CD14-positive monocyte (primary cell): ENCODE measurements at regions not wholly inside any gene's neighbourhood (a gene's known extent, or its start where the extent isn't known, plus 50 kb on each side); places are given as distances from the start of the nearest gene placed in this dataset.

ENCODE experiments used
- DNase-seq, 3 donors: peaks; one replicate each; pipeline ENCODE4 v3.0.0-alpha.2; 2011 to 2022
- H2AFZ ChIP-seq: 2 replicates; pipeline ENCODE4 v1.6.0; 2012; ENCODE audit warnings: mild to moderate bottlenecking, low read depth, low read length, inconsistent platforms; ENCODE audit not compliant: insufficient read depth, poor library complexity, severe bottlenecking
- H3K27ac ChIP-seq, 2 donors: 1 replicate in 1 of 2; 2 replicates in 1 of 2; pipeline ENCODE4 v1.5.1; 2012 to 2013; ENCODE audit warnings: low read length in 2 of 2, control low read depth in 1 of 2, inconsistent platforms in 1 of 2, low read depth in 1 of 2, mild to moderate bottlenecking in 1 of 2
- H3K27me3 ChIP-seq, 2 donors: one replicate each; pipeline versions ENCODE4 v1.6.0 to v1.6.1; 2011 to 2013; ENCODE audit warnings: low read length in 2 of 2; ENCODE audit not compliant: control insufficient read depth in 2 of 2, insufficient read depth in 2 of 2
- H3K36me3 ChIP-seq, 2 donors: replicated peaks in 1 of 2; 1 replicate in 1 of 2; 2 replicates in 1 of 2; pipeline versions ENCODE4 v1.5.1 to v1.6.1; 2012 to 2013; ENCODE audit warnings: low read length in 2 of 2, control low read depth in 1 of 2, inconsistent platforms in 1 of 2, mild to moderate bottlenecking in 1 of 2; ENCODE audit not compliant: insufficient read depth in 2 of 2, control insufficient read depth in 1 of 2
- H3K4me1 ChIP-seq, 2 donors: 1 replicate in 1 of 2; 2 replicates in 1 of 2; pipeline versions ENCODE4 v1.5.1 to v1.6.1; 2012 to 2013; ENCODE audit warnings: low read length in 2 of 2, control low read depth in 1 of 2, inconsistent platforms in 1 of 2, mild to moderate bottlenecking in 1 of 2, moderate library complexity in 1 of 2; ENCODE audit not compliant: insufficient read depth in 2 of 2, control insufficient read depth in 1 of 2
- H3K4me2 ChIP-seq: replicated peaks from 2 replicates; pipeline ENCODE3; 2012; ENCODE audit warnings: low read length, moderate library complexity, mild to moderate bottlenecking; ENCODE audit not compliant: poor library complexity, severe bottlenecking; ENCODE audit errors: extremely low read depth
- H3K4me3 ChIP-seq, 3 experiments: fragments of 200-600 bp in 1 of 3; sonication (generic) in 1 of 3; replicated peaks in 1 of 3; 1 replicate in 2 of 3; 2 replicates in 1 of 3; pipeline ENCODE4 v1.5.1; 2011 to 2013; ENCODE audit warnings: low read length in 3 of 3, mild to moderate bottlenecking in 3 of 3, control low read depth in 2 of 3, low read depth in 2 of 3, inconsistent platforms in 1 of 3, moderate library complexity in 1 of 3
- H3K79me2 ChIP-seq: 2 replicates; pipeline ENCODE4 v1.6.0; 2012; ENCODE audit warnings: mild to moderate bottlenecking, control low read depth, inconsistent platforms, low read length, moderate library complexity; ENCODE audit not compliant: insufficient read depth
- H3K9ac ChIP-seq: 2 replicates; pipeline ENCODE4 v1.6.0; 2017; ENCODE audit warnings: low read length, mild to moderate bottlenecking; ENCODE audit not compliant: insufficient read depth, poor library complexity, severe bottlenecking
- H3K9me3 ChIP-seq, 2 donors: replicated peaks in 1 of 2; 1 replicate in 1 of 2; 2 replicates in 1 of 2; pipeline versions ENCODE4 v1.5.1 to v1.6.1; 2012 to 2013; ENCODE audit warnings: low read length in 2 of 2, control low read depth in 1 of 2; ENCODE audit not compliant: control insufficient read depth in 1 of 2, insufficient read depth in 1 of 2
- H4K20me1 ChIP-seq: 2 replicates; pipeline ENCODE4 v1.6.0; 2012; ENCODE audit warnings: mild to moderate bottlenecking, low read length, control low read depth, moderate library complexity; ENCODE audit not compliant: insufficient read depth
- H3K27ac Mint-ChIP-seq, 7 donors: one replicate each; pipeline ENCODE4 v1.8.0; 2020; ENCODE audit warnings: mild to moderate bottlenecking in 7 of 7, mixed read lengths in 7 of 7, moderate library complexity in 6 of 7, inconsistent platforms in 2 of 7
- H3K27me3 Mint-ChIP-seq, 3 donors: one replicate each; pipeline ENCODE4 v1.8.0; 2021 to 2022; ENCODE audit warnings: low read depth in 3 of 3, mild to moderate bottlenecking in 3 of 3, mixed read lengths in 3 of 3, moderate library complexity in 3 of 3, inconsistent platforms in 1 of 3
- H3K36me3 Mint-ChIP-seq, 2 donors: one replicate each; pipeline ENCODE4 v1.8.0; 2020; ENCODE audit warnings: mixed read lengths in 2 of 2, inconsistent platforms in 1 of 2, mild to moderate bottlenecking in 1 of 2
- H3K4me1 Mint-ChIP-seq: one replicate; pipeline ENCODE4 v1.8.0; 2020; ENCODE audit warnings: mild to moderate bottlenecking, mixed read lengths
- H3K4me3 Mint-ChIP-seq, 2 donors: one replicate each; pipeline ENCODE4 v1.8.0; 2020; ENCODE audit warnings: mild to moderate bottlenecking in 2 of 2, mixed read lengths in 2 of 2, moderate library complexity in 1 of 2
- H3K9me3 Mint-ChIP-seq, 7 donors: one replicate each; pipeline ENCODE4 v1.8.0; 2020 to 2022; ENCODE audit warnings: mixed read lengths in 7 of 7, mild to moderate bottlenecking in 6 of 7, moderate library complexity in 6 of 7, inconsistent platforms in 2 of 7
- WGBS: methylation state at CpG from one replicate; pipeline ENCODE4 v1.1.5; 2013; ENCODE audit warnings: missing lambda C conversion rate; ENCODE audit not compliant: insufficient coverage; 5-methylcytosine and 5-hydroxymethylcytosine counted together
- intact Hi-C, 2 donors: fragments of 100-400 bp; cut with micrococcal nuclease; formaldehyde crosslinking; loops; one replicate each; pipeline versions ENCODE4 v1.15.0 to v1.15.1; 2023
- TF ChIP-seq, protein P1 (sequence below): fragments of 200-600 bp; IDR thresholded peaks from one replicate; pipeline ENCODE4 v1.8.0; 2022; ENCODE audit warnings: antibody characterized with exemption, mild to moderate bottlenecking

GRCh38 chr22:49460592-49461281, 366.9 kb downstream of the BRD1 start:
- H3K27me3 Mint-ChIP-seq, result peaks cover 0 to 7% (median 6%) of the 10 kb centered on the region in 3 donors
- DNase-seq, result no peak
- Histone ChIP-seq H3K4me3 (no peak overlapping the region), H3K4me1 (peaks cover 0 to 2% of the 10 kb centered on the region in 2 donors), H3K27me3 (no peaks in the 10 kb centered on the region), H4K20me1 (no peaks in the 10 kb centered on the region), H3K36me3 (no peaks in the 10 kb centered on the region), H2AFZ (no peak overlapping the region), H3K79me2 (no peaks in the 10 kb centered on the region), H3K9ac (no peak overlapping the region), H3K27ac (no peak overlapping the region), H3K4me2 (no peak overlapping the region), H3K9me3 (peaks cover 0 to 11% of the 10 kb centered on the region in 2 donors)
- no peak overlapping the region for H3K4me3 Mint-ChIP-seq
- H3K4me1 Mint-ChIP-seq, result peaks cover 8% of the 10 kb centered on the region
- H3K36me3 Mint-ChIP-seq, result peaks cover 0 to 2% of the 10 kb centered on the region in 2 donors
- peaks cover 0 to 25% (median 12%) of the 10 kb centered on the region in 7 donors for H3K9me3 Mint-ChIP-seq
- 81% methylated on average over 8 of the region's 15 CpGs for WGBS
- H3K27ac Mint-ChIP-seq, result no peak overlapping the region
- TF ChIP-seq, protein P1, sequence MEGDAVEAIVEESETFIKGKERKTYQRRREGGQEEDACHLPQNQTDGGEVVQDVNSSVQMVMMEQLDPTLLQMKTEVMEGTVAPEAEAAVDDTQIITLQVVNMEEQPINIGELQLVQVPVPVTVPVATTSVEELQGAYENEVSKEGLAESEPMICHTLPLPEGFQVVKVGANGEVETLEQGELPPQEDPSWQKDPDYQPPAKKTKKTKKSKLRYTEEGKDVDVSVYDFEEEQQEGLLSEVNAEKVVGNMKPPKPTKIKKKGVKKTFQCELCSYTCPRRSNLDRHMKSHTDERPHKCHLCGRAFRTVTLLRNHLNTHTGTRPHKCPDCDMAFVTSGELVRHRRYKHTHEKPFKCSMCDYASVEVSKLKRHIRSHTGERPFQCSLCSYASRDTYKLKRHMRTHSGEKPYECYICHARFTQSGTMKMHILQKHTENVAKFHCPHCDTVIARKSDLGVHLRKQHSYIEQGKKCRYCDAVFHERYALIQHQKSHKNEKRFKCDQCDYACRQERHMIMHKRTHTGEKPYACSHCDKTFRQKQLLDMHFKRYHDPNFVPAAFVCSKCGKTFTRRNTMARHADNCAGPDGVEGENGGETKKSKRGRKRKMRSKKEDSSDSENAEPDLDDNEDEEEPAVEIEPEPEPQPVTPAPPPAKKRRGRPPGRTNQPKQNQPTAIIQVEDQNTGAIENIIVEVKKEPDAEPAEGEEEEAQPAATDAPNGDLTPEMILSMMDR, result no peak
- intact Hi-C loops, result no loop called here

DNA sequence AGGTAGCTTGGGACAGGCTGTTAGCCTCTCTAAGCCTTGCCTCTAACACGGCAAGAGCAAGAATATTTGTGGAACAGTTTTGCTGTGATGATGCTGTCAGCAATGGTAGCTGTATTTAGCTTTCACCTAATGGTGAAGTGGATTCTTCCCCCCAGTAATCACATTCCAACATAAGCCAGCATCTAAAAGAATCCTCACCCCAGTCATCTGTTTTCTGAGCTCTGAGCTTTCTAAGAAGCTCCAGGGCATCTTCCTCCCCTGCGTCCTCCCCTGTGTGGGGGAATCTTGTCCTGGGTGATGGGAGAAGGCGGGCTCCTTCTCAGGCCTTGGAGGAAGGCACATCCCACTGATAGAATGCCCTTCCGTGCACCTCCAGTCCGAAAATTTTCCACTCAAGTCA, 367.6 kb downstream of the BRD1 start:
- Histone ChIP-seq H3K4me1 (peaks cover 0 to 2% of the 10 kb centered on the region in 2 donors), H3K9me3 (peaks cover 0 to 10% of the 10 kb centered on the region in 2 donors), H2AFZ (no peak overlapping the region), H3K4me3 (no peak overlapping the region), H4K20me1 (no peaks in the 10 kb centered on the region), H3K27me3 (no peaks in the 10 kb centered on the region), H3K9ac (no peak overlapping the region), H3K27ac (no peak overlapping the region), H3K36me3 (no peaks in the 10 kb centered on the region), H3K79me2 (no peaks in the 10 kb centered on the region), H3K4me2 (no peak overlapping the region)
- Mint-ChIP-seq H3K27ac (no peak overlapping the region), H3K4me3 (no peak overlapping the region), H3K4me1 (peaks cover 8% of the 10 kb centered on the region), H3K9me3 (peaks cover 0 to 20% (median 11%) of the 10 kb centered on the region in 7 donors), H3K36me3 (peaks cover 0 to 2% of the 10 kb centered on the region in 2 donors), H3K27me3 (peaks cover 0 to 10% (median 6%) of the 10 kb centered on the region in 3 donors)
- TF ChIP-seq, protein P1, result no peak
- WGBS, result 60% methylated on average over 1 of the region's 5 CpGs
- DNase-seq, result no peak
- intact Hi-C loops, result no loop called here
